ENCODE measurements at regions not wholly inside any gene's neighbourhood (a gene's known extent, or its start where the extent isn't known, plus 50 kb on each side); places are given as distances from the start of the nearest gene placed in this dataset.
"Not testable (repeated sequence)": the region's sequence is repeated elsewhere in the genome, so short reads cannot be mapped to it uniquely, and the experiment has no call there.

DNA sequence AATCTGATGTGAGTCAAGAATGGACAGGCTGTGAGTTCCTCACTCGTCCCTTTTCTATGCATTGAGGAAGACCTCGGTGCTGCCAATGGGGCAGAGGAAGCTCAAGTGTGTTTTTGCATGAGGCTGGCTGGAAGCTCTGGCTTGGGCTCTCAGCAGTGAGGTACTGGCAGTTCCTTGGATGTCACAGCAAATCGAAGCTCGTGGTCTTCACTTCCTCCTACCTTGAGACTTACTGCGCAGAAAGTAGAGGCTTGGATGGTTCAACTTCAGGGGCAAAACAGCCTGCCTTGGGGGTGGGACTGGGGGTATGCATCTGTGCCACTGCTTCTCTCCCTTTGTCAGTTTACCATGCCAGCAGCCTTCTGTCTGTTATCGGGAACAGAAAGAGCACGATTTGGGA lies 229.8 kb upstream of the PLGLB2 start:
- H3K4me3 ChIP-seq (ENCODE audit: control insufficient read depth, low read depth, low read length); DNase-seq (ENCODE audit: low read depth): not testable (repeated sequence)

DNA sequence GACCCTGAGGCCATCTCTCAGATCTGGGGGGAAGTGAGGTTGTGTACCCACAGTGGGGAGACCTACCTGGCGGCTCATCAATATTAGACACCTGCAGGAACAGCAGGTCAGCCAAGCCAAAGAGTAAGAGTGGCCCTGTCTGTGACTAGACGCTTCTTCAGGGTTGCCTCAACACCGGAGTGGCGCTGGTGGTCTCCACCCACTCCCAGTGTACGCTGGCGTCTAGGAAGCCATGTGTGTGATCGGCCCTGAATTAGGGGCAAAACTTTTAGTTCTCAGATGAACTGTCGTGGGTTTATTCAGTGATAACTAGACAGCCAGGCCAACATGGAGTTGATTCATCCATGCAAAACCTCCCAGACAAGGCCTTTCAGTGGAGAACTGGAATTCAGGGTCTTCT lies 229.3 kb upstream of the PLGLB2 start:
- not testable (repeated sequence) for H3K4me3 ChIP-seq (ENCODE audit: control insufficient read depth, low read depth, low read length); DNase-seq (ENCODE audit: low read depth)

DNA sequence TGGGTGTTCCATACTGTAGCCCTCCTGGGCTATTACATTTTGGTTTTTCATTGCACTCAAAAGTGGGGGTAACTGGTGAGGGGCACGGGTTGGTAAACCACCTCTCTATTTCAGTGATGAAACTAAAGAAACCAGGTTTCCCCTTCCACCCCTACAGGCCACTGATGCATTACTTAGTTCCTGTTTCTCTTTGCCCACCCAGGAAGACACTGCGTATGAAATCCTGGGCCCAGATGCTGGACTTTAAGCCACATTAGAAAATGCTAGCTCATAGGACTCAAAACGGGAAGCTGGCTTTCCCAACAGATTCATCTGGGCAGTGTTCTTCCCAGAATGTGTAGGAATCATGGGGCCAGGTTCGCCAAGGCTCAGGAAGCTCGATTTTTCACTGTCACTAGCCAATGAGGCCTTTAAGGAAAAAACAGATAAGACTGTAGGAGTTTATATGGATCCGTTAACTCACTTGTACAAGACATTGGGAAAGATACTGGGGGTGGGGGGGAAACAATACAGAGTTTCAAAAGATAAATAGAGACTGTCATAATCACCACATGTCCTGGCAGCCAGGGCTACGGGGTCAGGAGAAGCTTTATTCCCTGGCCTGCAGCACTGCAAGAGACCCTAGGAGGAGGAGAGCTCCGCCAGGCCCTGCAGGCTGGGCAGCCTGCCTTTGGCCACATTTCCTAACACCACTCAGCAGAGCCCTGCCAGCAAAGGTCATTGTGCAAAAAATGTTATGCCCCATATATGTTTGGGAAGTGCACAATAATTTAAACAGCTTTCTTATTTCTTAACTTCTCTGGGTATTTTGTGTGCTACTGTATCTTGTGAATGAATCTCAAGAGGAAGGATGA lies 228.5 kb upstream of the PLGLB2 start:
- H3K4me3 ChIP-seq (ENCODE audit: control insufficient read depth, low read depth, low read length); DNase-seq (ENCODE audit: low read depth): not testable (repeated sequence)

DNA sequence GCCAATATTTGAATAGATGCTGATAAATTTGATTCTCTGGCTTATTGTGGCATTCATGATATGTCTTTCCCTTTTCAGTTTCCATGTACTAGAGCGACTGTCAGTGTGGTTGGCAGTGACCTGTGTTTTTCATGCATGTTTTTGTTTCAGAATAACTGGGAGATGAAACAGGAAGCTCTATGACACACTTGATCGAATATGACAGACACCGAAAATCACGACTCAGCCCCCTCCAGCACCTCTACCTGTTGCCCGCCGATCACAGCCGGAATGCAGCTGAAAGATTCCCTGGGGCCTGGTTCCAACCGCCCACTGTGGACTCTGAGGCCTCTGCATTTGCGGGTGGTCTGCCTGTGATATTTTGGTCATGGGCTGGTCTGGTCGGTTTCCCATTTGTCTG lies 226.8 kb upstream of the PLGLB2 start:
- not testable (repeated sequence) for DNase-seq (ENCODE audit: low read depth); H3K4me3 ChIP-seq (ENCODE audit: control insufficient read depth, low read depth, low read length)

DNA sequence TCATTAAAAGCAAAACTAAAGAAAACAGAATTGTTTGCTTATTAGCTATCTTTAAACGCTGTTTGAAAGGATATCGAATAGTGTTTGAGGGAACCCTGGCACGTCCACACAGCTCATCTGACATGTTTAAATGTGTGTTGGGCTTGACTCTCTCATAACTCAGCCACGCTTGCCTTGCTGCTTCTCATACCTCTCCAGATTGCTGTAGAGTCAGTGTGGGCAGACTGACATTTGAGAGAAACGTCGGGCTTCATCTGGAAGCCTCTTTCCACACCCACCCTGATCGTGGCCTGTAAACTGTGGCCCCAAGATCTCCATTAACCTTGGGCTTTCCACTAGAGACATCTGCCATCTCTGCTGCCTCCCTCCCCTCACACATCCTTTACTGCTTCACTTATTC lies 226.4 kb upstream of the PLGLB2 start:
- not testable (repeated sequence) for H3K4me3 ChIP-seq (ENCODE audit: control insufficient read depth, low read depth, low read length); DNase-seq (ENCODE audit: low read depth)

DNA sequence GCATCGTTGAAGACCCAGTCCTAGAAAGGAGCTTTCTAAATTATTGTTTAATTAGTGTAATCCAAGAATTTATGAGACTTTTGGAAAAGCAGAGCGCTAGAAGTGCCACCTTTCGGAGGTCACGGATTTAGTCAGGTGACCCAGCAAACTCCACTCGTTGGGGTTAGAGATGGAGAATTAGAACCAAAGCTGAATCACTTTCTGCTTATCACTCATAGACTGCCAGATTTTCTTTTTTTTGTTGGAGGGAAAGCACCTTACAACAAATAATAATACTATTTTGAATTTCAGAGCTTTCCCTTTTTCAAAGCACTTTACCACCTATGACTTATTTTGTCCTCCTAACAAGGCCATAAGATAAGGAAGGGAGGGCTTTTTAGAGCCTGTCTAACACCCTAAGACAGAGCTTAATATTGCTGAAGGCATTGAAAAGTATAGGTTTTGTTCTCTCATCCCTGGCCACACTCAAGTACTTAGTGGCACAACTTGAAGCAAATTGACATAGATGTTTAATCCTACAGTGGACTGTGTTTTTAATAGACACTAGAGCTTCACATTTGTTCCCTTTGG lies 223.2 kb upstream of the PLGLB2 start:
- DNase-seq (ENCODE audit: low read depth); H3K4me3 ChIP-seq (ENCODE audit: control insufficient read depth, low read depth, low read length): not testable (repeated sequence)

DNA sequence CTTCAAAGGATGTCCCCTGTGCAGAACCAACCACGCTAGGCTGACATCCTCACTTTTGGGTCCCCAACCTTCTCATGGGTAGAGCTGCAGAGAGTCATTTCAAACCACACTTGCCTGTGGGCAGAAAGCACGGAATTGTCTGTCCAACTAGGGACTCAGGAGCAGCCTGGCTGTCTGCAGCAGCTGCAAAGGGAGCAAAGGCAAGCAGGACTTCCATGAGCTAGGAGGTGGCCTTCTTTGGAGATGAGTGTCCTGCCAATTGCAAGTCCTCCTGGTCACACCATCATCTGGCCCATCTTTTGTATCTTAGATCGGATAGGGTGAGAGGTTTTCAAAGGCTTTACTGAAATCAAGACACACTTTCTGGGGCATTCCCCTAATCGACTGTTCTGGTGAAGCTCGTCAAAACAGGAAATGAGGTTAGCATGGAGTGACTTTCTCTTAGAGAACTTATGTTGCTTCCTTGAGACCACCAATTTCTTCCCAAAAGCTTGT lies 222.3 kb upstream of the PLGLB2 start:
- not testable (repeated sequence) for DNase-seq (ENCODE audit: low read depth); H3K4me3 ChIP-seq (ENCODE audit: control insufficient read depth, low read depth, low read length)

DNA sequence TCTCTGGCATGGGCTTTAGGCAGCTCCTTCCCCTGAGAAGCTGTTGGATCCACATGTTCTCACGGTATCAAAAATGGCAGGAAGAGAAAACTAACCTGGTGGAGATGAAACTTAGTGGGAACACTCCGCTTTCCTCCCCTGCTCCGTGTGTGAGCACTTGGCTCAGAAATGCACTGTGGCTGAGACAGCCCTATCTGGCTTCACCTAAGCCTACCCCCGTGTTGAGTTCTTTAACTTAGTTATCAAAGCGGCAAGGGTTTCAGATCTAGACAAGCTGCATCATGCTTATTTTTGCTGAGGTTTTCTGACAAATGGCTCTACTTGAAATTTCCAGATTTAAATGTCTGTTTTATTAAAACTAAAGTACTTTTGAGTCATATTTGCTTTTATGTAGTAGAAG lies 221.6 kb upstream of the PLGLB2 start:
- H3K4me3 ChIP-seq (ENCODE audit: control insufficient read depth, low read depth, low read length); DNase-seq (ENCODE audit: low read depth): not testable (repeated sequence)

DNA sequence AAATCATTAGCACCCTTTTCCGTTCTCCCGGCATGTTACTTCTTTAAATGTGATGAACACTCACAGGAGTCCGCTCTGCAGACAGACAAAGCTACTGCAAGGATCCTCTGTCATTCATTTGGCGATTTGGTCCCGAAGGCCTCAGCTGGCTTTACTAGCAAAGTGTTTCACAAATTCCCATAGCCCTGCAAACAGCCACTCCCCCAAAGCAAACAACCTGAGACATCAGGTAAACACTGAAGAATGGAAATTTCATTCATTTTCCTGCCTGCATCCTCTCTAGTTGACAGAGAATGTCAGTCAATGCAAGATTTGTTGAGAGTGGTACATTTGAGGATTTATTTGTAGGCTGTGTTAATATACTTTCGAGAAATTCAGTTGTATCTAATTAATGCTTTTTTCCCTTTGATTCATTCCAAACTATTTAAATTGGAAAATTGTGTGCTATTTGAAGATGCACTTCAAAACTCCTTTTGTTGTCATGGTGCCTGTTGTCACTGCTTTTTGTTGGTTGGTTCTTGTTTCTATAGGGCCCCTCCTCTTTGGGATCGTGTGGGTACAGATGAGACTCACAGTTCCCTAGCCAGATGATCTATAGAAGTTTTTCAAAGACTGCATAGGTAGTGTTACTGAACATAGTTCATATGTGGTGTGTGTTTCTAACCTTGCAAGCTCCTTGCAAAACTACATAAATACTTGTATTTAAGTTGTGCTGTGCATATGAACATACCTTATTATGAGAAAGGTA lies 215.7 kb upstream of the PLGLB2 start:
- DNase-seq (ENCODE audit: low read depth); H3K4me3 ChIP-seq (ENCODE audit: control insufficient read depth, low read depth, low read length): not testable (repeated sequence)

DNA sequence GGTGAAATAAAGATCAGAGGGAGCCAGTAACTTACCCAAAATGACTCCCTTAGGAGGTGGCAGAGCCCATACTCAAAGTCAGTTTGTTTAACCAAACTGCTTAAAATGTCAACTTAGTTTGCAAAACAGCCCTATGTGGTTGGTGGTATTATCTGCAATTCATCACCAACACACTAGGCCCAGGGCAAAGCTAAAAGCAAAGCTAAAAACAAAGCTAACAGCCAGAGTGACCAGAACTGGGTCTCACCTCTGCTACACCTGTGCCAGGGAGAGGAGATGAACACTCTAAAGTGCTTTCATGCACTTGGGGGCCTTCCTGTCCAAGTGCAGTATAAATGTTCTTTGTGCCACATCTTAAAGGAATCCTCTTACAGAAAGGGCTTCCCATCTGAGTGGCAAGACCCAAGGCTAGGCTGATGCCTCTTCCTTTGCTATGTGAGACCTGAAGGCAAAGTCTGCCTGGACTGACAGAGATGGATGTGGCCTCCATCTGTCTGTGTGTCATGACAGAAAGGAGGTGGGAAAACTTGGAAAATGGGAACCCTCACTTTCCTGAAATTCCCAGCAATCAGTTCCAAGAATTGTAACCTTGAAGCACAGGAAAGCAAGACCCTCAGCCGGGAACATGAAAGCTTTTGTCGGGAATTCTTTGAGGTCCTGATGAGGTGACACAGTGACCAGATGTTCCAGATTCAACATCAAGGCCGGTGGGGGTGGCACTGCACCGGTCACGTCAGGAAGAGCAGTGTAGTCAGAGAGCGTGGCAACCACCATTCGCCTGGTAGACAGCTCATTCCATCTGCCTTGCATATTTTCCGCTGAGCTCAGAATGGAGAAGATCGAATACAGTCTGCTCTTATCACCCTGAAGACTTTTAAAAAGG lies 214.3 kb upstream of the PLGLB2 start:
- not testable (repeated sequence) for DNase-seq (ENCODE audit: low read depth); H3K4me3 ChIP-seq (ENCODE audit: control insufficient read depth, low read depth, low read length)

DNA sequence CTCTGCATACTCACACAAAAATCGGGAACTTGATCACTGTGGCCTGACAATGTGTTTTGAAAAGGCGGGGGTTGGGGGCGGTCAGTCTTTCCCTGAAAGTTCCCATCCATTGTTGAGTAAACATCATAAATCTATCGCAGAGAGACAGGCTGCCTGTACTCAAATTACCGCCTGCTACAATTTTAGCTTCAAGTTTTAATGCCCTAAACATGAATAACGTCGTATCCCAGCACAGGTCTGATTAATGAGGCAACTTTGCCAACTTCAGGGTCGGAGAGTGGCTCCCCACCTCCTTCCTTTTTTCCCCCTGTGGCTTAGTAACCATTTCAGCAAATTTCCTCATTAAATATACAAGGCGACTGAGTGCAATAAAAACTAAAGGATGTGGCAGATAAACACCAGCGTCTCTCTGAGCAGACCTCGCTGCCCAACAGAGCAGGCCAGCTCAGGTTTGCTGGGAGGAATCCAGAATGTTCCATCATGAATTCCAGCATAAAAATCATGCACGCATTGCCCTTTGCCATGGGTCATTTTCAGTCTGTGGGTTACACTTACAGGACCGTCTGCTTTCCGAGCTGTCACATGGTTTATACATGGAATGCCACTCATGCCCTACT lies 213.5 kb upstream of the PLGLB2 start:
- not testable (repeated sequence) for H3K4me3 ChIP-seq (ENCODE audit: control insufficient read depth, low read depth, low read length); DNase-seq (ENCODE audit: low read depth)

DNA sequence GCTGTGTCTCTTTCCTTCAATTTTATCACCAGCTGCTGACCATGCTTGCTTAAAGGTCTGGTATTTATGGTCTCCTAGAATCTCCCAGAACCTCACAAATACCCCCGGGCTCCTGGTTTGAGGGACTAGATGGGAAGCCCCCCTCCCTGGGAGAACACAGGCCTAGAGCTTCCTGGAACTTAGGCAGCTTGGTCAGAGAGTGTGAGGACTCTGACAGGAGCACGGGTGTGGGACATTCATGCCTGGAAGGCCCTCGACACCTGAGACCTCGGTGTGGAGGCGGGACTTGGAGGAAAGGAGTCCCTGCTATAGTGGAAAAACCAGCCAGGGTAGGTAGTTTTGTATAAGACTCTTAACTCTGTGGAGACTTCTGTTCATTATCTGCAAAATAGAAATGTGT lies 211.5 kb upstream of the PLGLB2 start:
- DNase-seq (ENCODE audit: low read depth); H3K4me3 ChIP-seq (ENCODE audit: control insufficient read depth, low read depth, low read length): not testable (repeated sequence)

DNA sequence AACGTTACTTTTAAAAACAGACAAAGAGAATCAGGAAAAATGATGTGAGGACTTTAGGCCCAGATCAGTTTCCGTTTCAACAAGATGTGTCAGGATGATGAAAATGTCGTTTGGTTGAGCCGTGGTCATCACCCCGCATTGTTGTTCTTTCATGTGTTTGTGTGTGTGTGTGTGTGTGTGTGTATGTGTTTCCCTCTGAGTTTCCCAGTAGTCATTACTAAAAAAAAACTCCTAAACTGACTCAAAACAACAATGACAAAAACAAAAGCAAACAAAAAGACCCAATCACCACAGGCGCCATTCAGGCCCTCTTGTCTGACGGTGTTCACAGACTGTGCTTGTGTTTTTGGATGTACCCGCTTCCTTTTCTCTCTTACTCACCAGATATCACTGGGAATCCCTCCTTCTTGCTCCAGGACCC lies 210.6 kb upstream of the PLGLB2 start:
- not testable (repeated sequence) for DNase-seq (ENCODE audit: low read depth); H3K4me3 ChIP-seq (ENCODE audit: control insufficient read depth, low read depth, low read length)

DNA sequence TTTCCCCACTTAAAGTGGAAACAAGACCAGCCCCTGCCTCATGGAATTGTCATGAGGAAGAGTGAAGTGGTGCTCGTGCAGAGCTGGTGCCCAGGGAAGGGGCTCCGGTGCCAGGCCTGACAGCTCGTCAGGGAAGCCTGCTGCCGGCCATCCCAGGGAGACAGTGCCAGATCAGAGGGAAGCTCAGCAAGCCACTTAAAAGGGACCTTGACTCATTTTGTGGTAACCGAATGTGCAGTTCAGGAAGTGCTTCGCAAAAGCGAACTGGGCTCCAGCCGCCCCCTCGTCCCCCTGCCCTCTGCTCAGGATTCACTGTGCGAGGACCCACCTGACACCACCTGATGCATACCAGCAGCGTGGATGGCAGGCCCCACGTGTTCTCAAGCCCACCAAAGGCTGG lies 209.6 kb upstream of the PLGLB2 start:
- DNase-seq (ENCODE audit: low read depth); H3K4me3 ChIP-seq (ENCODE audit: control insufficient read depth, low read depth, low read length): not testable (repeated sequence)

DNA sequence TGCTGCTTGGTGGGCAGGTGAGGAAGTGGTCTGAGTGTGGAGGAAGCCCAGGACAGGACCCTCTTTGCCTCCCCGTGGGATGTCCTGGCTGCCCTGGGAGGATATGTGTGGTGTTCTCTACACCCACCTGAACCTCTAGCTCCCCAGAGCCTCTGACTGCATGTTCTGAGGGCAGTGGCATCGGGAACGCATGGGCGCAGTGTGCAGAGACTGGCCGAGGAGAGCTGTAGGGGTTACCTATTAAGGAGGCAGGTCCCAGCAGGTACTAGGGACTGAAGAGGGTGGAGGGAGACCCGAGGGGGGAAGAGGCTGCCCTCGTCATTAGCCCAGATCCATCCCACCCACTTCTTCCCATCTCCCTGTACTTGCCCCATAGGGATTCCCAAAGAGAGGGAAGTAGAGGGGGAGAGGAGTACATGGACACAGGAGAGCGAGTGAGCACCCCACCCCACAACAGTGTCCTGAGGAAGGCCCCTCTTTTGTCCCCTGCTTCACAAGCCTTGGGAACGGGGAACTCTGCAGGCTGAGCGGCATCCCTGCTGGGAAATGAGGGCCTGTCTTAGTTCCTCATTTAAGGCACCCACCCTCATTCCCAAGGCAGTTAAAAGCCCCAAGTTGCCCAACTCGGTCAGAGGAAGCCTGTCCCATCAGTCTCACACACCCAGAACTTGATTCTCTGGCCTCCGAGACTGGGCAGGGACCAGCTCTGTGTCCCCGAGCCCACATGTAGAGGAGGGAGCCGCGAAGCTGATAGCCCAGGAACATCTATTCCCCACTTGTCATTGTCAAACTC lies 208.5 kb upstream of the PLGLB2 start:
- DNase-seq (ENCODE audit: low read depth); H3K4me3 ChIP-seq (ENCODE audit: control insufficient read depth, low read depth, low read length): not testable (repeated sequence)

DNA sequence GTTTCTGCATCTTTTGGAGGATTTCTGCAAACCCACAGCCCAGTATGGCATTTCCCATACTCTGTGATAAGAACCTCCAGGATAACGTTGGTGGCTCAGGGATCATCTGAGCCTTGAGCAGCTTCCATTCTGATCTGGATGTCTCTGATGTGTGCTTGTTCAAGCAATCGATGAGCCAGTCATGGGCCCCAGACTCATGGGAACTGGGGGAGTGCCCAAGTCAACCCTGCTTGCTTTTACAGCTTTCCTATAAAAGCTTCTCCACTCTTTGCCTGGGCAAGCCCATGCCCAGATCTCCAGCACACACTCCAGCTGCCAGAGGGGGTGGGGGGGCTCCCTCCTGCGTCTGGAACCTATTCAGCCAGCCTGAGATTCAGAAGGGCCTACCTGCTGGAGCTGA lies 207.6 kb upstream of the PLGLB2 start:
- not testable (repeated sequence) for DNase-seq (ENCODE audit: low read depth); H3K4me3 ChIP-seq (ENCODE audit: control insufficient read depth, low read depth, low read length)

DNA sequence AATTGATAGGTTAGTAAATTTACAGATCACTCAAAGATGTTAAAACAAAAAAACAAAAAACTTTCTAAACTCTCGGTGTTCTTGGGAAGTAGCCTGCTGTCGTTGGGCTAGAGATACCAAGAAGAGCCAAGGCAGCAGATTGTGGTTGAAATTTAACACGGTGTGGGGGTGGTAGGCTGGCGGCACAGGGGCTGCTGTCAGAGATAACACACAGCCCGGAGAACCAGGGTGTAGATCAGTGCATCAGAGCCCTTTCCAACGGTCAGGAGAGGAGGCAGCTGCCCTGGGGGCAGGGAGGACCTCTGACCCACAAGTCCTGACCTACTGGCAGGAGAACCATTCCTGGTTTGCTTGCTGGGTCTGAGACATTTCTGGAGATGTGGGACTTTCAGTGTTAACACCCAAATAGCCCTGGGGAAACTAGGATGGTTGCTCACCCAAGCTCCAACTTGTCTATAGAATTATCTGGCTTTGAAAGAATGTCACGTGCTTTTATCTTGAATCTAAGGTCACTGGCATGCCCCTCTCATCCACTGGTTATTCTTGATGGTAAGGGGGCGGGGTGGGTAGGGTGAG lies 205.2 kb upstream of the PLGLB2 start:
- DNase-seq (ENCODE audit: low read depth); H3K4me3 ChIP-seq (ENCODE audit: control insufficient read depth, low read depth, low read length): not testable (repeated sequence)
